HepG2 (cell line): ENCODE measurements at regions not wholly inside any gene's neighbourhood (a gene's known extent, or its start where the extent isn't known, plus 50 kb on each side); places are given as distances from the start of the nearest gene placed in this dataset.

ENCODE experiments used
- CEBPG ChIP-seq: IDR thresholded peaks from 2 replicates; pipeline ENCODE4 v1.6.1; 2016
- MED13 ChIP-seq: sonication (generic); formaldehyde crosslinking; IDR thresholded peaks from 2 replicates; pipeline ENCODE4 v1.5.0; 2020; ENCODE audit warnings: missing genetic modification reagents
- REPIN1 ChIP-seq: sonication (generic); formaldehyde crosslinking; IDR thresholded peaks from 2 replicates; pipeline ENCODE4 v1.8.0; 2022; ENCODE audit warnings: missing genetic modification reagents, low read depth, mild to moderate bottlenecking, borderline replicate concordance
- ZBED4 ChIP-seq: sonication (generic); formaldehyde crosslinking; IDR thresholded peaks from 2 replicates; pipeline ENCODE4 v1.4.0; 2020; ENCODE audit warnings: missing genetic modification reagents, borderline replicate concordance
- ZC3H4 ChIP-seq: sonication (generic); formaldehyde crosslinking; IDR thresholded peaks from 2 replicates; pipeline ENCODE4 v1.4.0; 2020; ENCODE audit warnings: missing genetic modification reagents, borderline replicate concordance
- ZMAT3 ChIP-seq: sonication (generic); formaldehyde crosslinking; conservative IDR thresholded peaks from 2 replicates; pipeline ENCODE4 v1.7.0; 2021; ENCODE audit warnings: missing genetic modification reagents
- ZNF280D ChIP-seq: sonication (generic); formaldehyde crosslinking; IDR thresholded peaks from 2 replicates; pipeline ENCODE4 v1.5.1; 2020; ENCODE audit warnings: mild to moderate bottlenecking, missing genetic modification reagents
- ZNF556 ChIP-seq: sonication (generic); formaldehyde crosslinking; IDR thresholded peaks from 2 replicates; pipeline ENCODE4 v1.4.0; 2020; ENCODE audit warnings: mild to moderate bottlenecking, missing genetic modification reagents, borderline replicate concordance
- TF ChIP-seq, protein P1 (sequence below): sonication (generic); formaldehyde crosslinking; IDR thresholded peaks from 2 replicates; pipeline ENCODE4 v1.4.0; 2020; ENCODE audit warnings: mild to moderate bottlenecking, missing genetic modification reagents

GRCh38 chr1:67552336-67552759 lies 122.1 kb upstream of the SERBP1 start (continued):
- TF ChIP-seq, protein P1, sequence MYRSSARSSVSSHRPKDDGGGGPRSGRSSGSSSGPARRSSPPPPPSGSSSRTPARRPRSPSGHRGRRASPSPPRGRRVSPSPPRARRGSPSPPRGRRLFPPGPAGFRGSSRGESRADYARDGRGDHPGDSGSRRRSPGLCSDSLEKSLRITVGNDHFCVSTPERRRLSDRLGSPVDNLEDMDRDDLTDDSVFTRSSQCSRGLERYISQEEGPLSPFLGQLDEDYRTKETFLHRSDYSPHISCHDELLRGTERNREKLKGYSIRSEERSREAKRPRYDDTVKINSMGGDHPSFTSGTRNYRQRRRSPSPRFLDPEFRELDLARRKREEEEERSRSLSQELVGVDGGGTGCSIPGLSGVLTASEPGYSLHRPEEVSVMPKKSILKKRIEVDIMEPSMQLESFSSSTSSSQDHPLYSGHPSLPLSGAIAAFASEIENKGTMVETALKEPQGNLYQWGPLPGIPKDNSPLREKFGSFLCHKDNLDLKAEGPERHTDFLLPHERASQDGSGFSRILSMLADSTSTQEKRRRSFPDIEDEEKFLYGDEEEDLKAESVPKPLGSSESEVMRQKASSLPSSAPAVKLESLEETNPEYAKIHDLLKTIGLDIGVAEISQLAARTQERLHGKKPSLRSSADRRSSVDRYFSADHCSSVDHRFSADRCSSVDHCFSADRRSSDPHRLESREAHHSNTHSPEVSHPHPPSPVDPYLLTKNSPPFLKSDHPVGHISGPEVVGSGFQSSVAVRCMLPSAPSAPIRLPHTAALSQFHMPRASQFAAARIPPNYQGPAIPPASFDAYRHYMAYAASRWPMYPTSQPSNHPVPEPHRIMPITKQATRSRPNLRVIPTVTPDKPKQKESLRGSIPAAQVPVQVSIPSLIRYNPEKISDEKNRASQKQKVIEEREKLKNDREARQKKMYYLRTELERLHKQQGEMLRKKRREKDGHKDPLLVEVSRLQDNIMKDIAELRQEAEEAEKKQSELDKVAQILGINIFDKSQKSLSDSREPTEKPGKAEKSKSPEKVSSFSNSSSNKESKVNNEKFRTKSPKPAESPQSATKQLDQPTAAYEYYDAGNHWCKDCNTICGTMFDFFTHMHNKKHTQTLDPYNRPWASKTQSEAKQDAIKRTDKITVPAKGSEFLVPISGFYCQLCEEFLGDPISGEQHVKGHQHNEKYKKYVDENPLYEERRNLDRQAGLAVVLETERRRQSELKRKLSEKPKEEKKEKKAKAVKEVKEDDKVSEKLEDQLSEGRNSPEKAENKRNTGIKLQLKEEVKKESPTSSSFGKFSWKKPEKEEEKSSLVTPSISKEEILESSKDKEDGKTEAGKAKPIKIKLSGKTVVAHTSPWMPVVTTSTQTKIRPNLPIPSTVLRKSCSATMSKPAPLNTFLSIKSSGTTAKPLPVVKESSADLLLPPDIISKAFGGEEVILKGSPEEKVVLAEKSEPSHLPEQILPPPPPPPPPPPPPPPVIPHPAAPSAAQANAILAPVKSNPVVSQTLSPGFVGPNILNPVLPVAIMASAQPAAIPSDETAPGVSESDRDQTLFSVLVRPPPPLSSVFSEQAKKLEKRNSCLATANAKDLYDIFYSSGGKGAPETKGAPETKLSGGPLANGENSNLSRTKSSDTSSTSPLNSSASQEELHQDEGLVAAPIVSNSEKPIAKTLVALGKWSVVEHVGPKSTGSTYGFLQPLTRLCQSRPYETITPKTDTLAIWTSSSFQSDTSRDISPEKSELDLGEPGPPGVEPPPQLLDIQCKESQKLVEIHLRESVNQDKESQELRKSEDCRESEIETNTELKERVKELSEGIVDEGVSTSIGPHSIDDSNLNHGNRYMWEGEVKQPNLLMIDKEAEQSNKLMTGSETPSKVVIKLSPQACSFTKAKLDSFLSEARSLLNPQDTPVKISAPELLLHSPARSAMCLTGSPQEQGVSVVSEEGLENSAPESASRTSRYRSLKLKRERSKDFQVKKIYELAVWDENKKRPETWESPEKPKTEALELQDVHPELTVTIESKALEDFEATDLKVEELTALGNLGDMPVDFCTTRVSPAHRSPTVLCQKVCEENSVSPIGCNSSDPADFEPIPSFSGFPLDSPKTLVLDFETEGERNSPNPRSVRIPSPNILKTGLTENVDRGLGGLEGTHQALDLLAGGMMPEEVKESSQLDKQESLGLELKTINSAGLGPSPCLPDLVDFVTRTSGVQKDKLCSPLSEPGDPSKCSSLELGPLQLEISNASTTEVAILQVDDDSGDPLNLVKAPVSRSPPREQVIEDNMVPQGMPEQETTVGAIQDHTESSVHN (CRISPR knock-in tag): no peak
- TF ChIP-seq REPIN1 (no peak), CEBPG (CRISPR knock-in tag) (no peak), ZNF556 (CRISPR knock-in tag) (no peak), ZNF280D (CRISPR knock-in tag) (no peak), ZC3H4 (CRISPR knock-in tag) (no peak), ZMAT3 (CRISPR knock-in tag) (no peak), MED13 (CRISPR knock-in tag) (no peak), ZBED4 (CRISPR knock-in tag) (peak; percentile 82; the same call in 1 of the 2 replicates)
